PC-9 (cell line): ENCODE measurements at regions not wholly inside any gene's neighbourhood (a gene's known extent, or its start where the extent isn't known, plus 50 kb on each side); places are given as distances from the start of the nearest gene placed in this dataset.

Experiments
- EZH2 ChIP-seq: fragments of 200-600 bp; sonication (generic); IDR thresholded peaks from 2 replicates; pipeline ENCODE4 v1.8.0; 2017; ENCODE audit warnings: antibody characterized with exemption, low read depth
- TF ChIP-seq, protein P1 (sequence below): fragments of 200-600 bp; sonication (generic); conservative IDR thresholded peaks from 2 replicates; pipeline ENCODE4 v1.6.1; 2017; ENCODE audit warnings: mixed run types, antibody characterized with exemption, mild to moderate bottlenecking, moderate library complexity

DNA sequence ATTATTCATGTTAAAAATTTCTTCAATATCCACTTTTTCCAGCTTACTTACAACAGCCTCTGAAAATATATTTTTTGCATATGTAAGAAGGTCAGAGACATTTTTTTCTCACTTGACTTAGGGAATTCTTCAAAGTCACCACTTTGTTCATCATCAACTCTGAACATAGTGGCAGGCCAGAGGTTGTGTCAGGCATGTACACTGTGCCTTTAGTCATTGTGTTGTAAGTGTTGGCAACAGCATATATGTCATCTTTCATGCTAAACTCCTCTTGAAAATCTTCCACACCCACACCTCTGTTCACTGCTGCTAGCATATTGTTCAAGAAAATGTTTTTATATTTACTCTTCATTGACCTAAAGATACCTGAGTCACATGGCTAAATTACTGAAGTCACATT lies 52.2 kb upstream of the ACVR1 start:
- TF ChIP-seq, protein P1, sequence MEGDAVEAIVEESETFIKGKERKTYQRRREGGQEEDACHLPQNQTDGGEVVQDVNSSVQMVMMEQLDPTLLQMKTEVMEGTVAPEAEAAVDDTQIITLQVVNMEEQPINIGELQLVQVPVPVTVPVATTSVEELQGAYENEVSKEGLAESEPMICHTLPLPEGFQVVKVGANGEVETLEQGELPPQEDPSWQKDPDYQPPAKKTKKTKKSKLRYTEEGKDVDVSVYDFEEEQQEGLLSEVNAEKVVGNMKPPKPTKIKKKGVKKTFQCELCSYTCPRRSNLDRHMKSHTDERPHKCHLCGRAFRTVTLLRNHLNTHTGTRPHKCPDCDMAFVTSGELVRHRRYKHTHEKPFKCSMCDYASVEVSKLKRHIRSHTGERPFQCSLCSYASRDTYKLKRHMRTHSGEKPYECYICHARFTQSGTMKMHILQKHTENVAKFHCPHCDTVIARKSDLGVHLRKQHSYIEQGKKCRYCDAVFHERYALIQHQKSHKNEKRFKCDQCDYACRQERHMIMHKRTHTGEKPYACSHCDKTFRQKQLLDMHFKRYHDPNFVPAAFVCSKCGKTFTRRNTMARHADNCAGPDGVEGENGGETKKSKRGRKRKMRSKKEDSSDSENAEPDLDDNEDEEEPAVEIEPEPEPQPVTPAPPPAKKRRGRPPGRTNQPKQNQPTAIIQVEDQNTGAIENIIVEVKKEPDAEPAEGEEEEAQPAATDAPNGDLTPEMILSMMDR: no peak
- TF ChIP-seq EZH2: no peak
